ENCODE measurements at regions not wholly inside any gene's neighbourhood (a gene's known extent, or its start where the extent isn't known, plus 50 kb on each side); places are given as distances from the start of the nearest gene placed in this dataset.

GRCh38 chr13:47420568-47420967 lies 523.7 kb upstream of the HTR2A start:
- Mint-ChIP-seq H3K27me3 (ENCODE audit: insufficient read depth) (peaks cover 2% of the 10 kb centered on the region; the same call in 1 of the 2 replicates), H3K27ac (no peak overlapping the region), H3K36me3 (ENCODE audit: low read depth) (no peaks in the 10 kb centered on the region), H3K4me1 (ENCODE audit: low read depth) (peaks cover 25% of the 10 kb centered on the region), H3K9me3 (no peaks in the 10 kb centered on the region), H3K4me3 (no peak overlapping the region)
- peak; percentile 21 for DNase-seq
- no peak for TF ChIP-seq CTCF (IDR thresholded peaks at IDR 0.05)

GRCh38 chr13:47420020-47420419 lies 523.2 kb upstream of the HTR2A start:
- DNase-seq, result peak; percentile 6
- Mint-ChIP-seq H3K4me1 (ENCODE audit: low read depth) (peaks cover 25% of the 10 kb centered on the region), H3K27me3 (ENCODE audit: insufficient read depth) (peaks cover 2% of the 10 kb centered on the region; the same call in 1 of the 2 replicates), H3K36me3 (ENCODE audit: low read depth) (no peaks in the 10 kb centered on the region), H3K4me3 (no peak overlapping the region), H3K9me3 (no peaks in the 10 kb centered on the region), H3K27ac (no peak overlapping the region; the same call in 1 of the 2 replicates)
- no peak for TF ChIP-seq CTCF (IDR thresholded peaks at IDR 0.05)

GRCh38 chr13:47418206-47418920 lies 521.5 kb upstream of the HTR2A start:
- no peak for DNase-seq
- H3K4me1 Mint-ChIP-seq (ENCODE audit: low read depth), result peaks cover 28% of the 10 kb centered on the region
- no peaks in the 10 kb centered on the region for H3K9me3 Mint-ChIP-seq
- peaks cover 2% of the 10 kb centered on the region; the same call in 1 of the 2 replicates for H3K27me3 Mint-ChIP-seq (ENCODE audit: insufficient read depth)
- no peak for TF ChIP-seq CTCF (IDR thresholded peaks at IDR 0.05)
- H3K4me3 Mint-ChIP-seq, result no peak overlapping the region
- no peak overlapping the region for H3K27ac Mint-ChIP-seq
- no peaks in the 10 kb centered on the region for H3K36me3 Mint-ChIP-seq (ENCODE audit: low read depth)

- Mint-ChIP-seq H3K4me1 (ENCODE audit: low read depth) (peaks cover 31% of the 10 kb centered on the region), H3K9me3 (no peaks in the 10 kb centered on the region), H3K27me3 (ENCODE audit: insufficient read depth) (peaks cover 2% of the 10 kb centered on the region; the same call in 1 of the 2 replicates), H3K4me3 (no peak overlapping the region), H3K27ac (no peak overlapping the region), H3K36me3 (ENCODE audit: low read depth) (no peaks in the 10 kb centered on the region)
- DNase-seq, result no peak
- no peak for TF ChIP-seq CTCF (IDR thresholded peaks at IDR 0.05)
These were observed 520.6 kb upstream of the HTR2A start for GRCh38 chr13:47417485-47417884.

GRCh38 chr13:47415048-47415447 lies 518.2 kb upstream of the HTR2A start:
- H3K4me1 Mint-ChIP-seq (ENCODE audit: low read depth), result peaks cover 19% of the 10 kb centered on the region; the same call in 1 of the 2 replicates
- no peak for DNase-seq
- TF ChIP-seq CTCF (IDR thresholded peaks at IDR 0.05), result no peak
- H3K36me3 Mint-ChIP-seq (ENCODE audit: low read depth), result no peaks in the 10 kb centered on the region
- H3K4me3 Mint-ChIP-seq, result no peak overlapping the region
- peaks cover 2% of the 10 kb centered on the region; the same call in 1 of the 2 replicates for H3K27me3 Mint-ChIP-seq (ENCODE audit: insufficient read depth)
- H3K27ac Mint-ChIP-seq, result no peak overlapping the region
- H3K9me3 Mint-ChIP-seq, result no peaks in the 10 kb centered on the region
